ENCODE measurements at regions not wholly inside any gene's neighbourhood (a gene's known extent, or its start where the extent isn't known, plus 50 kb on each side); places are given as distances from the start of the nearest gene placed in this dataset.

- CTCF ChIA-PET: no interaction called here
- Histone ChIP-seq H3K27ac (ENCODE audit: low read depth, low read length) (no peak overlapping the region), H3K27me3 (ENCODE audit: insufficient read depth, low read length) (no peaks in the 10 kb centered on the region), H3K4me3 (replicated peaks in 1 of 2; ENCODE audit: low read depth in 1 of 2, low read length in 2 of 2) (no peak overlapping the region), H3K4me1 (ENCODE audit: control insufficient read depth in 1 of 2, insufficient read depth in 2 of 2, low read length in 2 of 2) (no peaks in the 10 kb centered on the region), H3K36me3 (ENCODE audit: control insufficient read depth in 1 of 2, insufficient read depth in 2 of 2, low read length in 2 of 2) (no peaks in the 10 kb centered on the region), H4K20me1 (ENCODE audit: insufficient read depth) (no peaks in the 10 kb centered on the region), H3K4me2 (ENCODE audit: low read length) (no peak overlapping the region), H3K9me2 (ENCODE audit: insufficient read depth) (no peaks in the 10 kb centered on the region), H2AFZ (ENCODE audit: low read depth, low read length, poor library complexity, severe bottlenecking) (no peak overlapping the region), H3K9me3 (ENCODE audit: control insufficient read depth in 1 of 2, insufficient read depth in 1 of 2, low read depth in 1 of 2, low read length in 2 of 2) (peaks cover 4 to 13% of the 10 kb centered on the region in 2 experiments; a peak in 3 of 4 replicates), H3K9ac (ENCODE audit: low read length) (no peak overlapping the region), H3K79me2 (ENCODE audit: insufficient read depth, low read length) (no peaks in the 10 kb centered on the region)
- BruUV-seq (replicated peaks): no TSS peak
- RAD21 ChIA-PET (ENCODE audit: low non-redundant PET in 1 of 2, low total read pairs in 2 of 2, uncharacterized antibody in 2 of 2, unreplicated experiment in 2 of 2): no interaction called here
- no peak for DNase-seq (ENCODE audit: low read depth, low spot score)
- no peak for ATAC-seq
- POLR2A ChIA-PET: interaction anchor here (0.7 kb wide), 1 partner anchor 9 kb away, joined by 5 read pairs; no protein-coding TSS in a partner anchor
- intact Hi-C loops (cut with micrococcal nuclease): no loop called here
- TF ChIP-seq CBX3 (IDR thresholded peaks at IDR 0.05; ENCODE audit: low read depth) (peak; percentile 28; the same call in 1 of the 2 replicates), POLR2AphosphoS5 (IDR thresholded peaks at IDR 0.05; ENCODE audit: low read depth, low read length) (no peak)
These were observed 462.8 kb upstream of the DPH6 start for GRCh38 chr15:36008719-36009118.

GRCh38 chr15:36024031-36024688 is 478.2 kb upstream of the DPH6 start:
- BruUV-seq (replicated peaks): no TSS peak
- POLR2A ChIA-PET: no interaction called here
- TF ChIP-seq TCF7L2 (IDR thresholded peaks at IDR 0.05; ENCODE audit: borderline replicate concordance, extremely low read depth, insufficient read depth, insufficient read length) (no peak), JUND (IDR thresholded peaks at IDR 0.05) (no peak), EZH2 (IDR thresholded peaks at IDR 0.05) (no peak), ELF1 (IDR thresholded peaks at IDR 0.05; ENCODE audit: borderline replicate concordance, low read depth) (no peak), ZFX (IDR thresholded peaks at IDR 0.05) (no peak), ZBTB33 (IDR thresholded peaks at IDR 0.05; ENCODE audit: extremely low read depth, insufficient replicate concordance, low read length) (no peak), ZNF274 (IDR thresholded peaks at IDR 0.05; ENCODE audit: low read depth, low read length) (no peak), CBX3 (IDR thresholded peaks at IDR 0.05; ENCODE audit: low read depth) (no peak), POLR2AphosphoS5 (IDR thresholded peaks at IDR 0.05; ENCODE audit: low read depth, low read length) (no peak), EZH2phosphoT487 (IDR thresholded peaks at IDR 0.05; ENCODE audit: borderline replicate concordance) (no peak), MAX (IDR thresholded peaks at IDR 0.05) (no peak), SRF (IDR thresholded peaks at IDR 0.05; ENCODE audit: low read depth) (no peak), CTCF (IDR thresholded peaks at IDR 0.05 in 2 of 3, conservative IDR thresholded peaks at IDR 0.05 in 1 of 3; ENCODE audit: borderline replicate concordance in 1 of 3, insufficient read depth in 1 of 3, low read depth in 2 of 3, low read length in 2 of 3) (no peak), FOSL1 (IDR thresholded peaks at IDR 0.05; ENCODE audit: low read depth) (no peak), EGR1 (IDR thresholded peaks at IDR 0.05; ENCODE audit: low read depth) (no peak), RAD21 (IDR thresholded peaks at IDR 0.05; ENCODE audit: low read depth) (no peak), SP1 (IDR thresholded peaks at IDR 0.05; ENCODE audit: low read depth) (no peak)

More at GRCh38 chr15:36024031-36024688, 478.2 kb upstream of the DPH6 start:
- RAD21 ChIA-PET (ENCODE audit: low non-redundant PET in 1 of 2, low total read pairs in 2 of 2, uncharacterized antibody in 2 of 2, unreplicated experiment in 2 of 2): no interaction called here
- no peaks in the 10 kb centered on the region for H3K9me3 ChIP-seq (ENCODE audit: control insufficient read depth in 1 of 2, insufficient read depth in 1 of 2, low read depth in 1 of 2, low read length in 2 of 2)
- intact Hi-C loops (cut with micrococcal nuclease): no loop called here
- no peaks in the 10 kb centered on the region for H3K27me3 ChIP-seq (ENCODE audit: insufficient read depth, low read length)
- DNase-seq (ENCODE audit: low read depth, low spot score) (no peak), ATAC-seq (no peak)
- H3K27ac ChIP-seq (ENCODE audit: low read depth, low read length): no peak overlapping the region
- H2AFZ ChIP-seq (ENCODE audit: low read depth, low read length, poor library complexity, severe bottlenecking): no peak overlapping the region
- H3K4me3 ChIP-seq (replicated peaks in 1 of 2; ENCODE audit: low read depth in 1 of 2, low read length in 2 of 2): no peak overlapping the region
- no peaks in the 10 kb centered on the region for H3K9me2 ChIP-seq (ENCODE audit: insufficient read depth)
- no peaks in the 10 kb centered on the region for H4K20me1 ChIP-seq (ENCODE audit: insufficient read depth)
- no peaks in the 10 kb centered on the region for H3K79me2 ChIP-seq (ENCODE audit: insufficient read depth, low read length)
- no peaks in the 10 kb centered on the region for H3K4me1 ChIP-seq (ENCODE audit: control insufficient read depth in 1 of 2, insufficient read depth in 2 of 2, low read length in 2 of 2)
- H3K9ac ChIP-seq (ENCODE audit: low read length): no peak overlapping the region
- CTCF ChIA-PET: no interaction called here
- H3K4me2 ChIP-seq (ENCODE audit: low read length): no peak overlapping the region
- no peaks in the 10 kb centered on the region for H3K36me3 ChIP-seq (ENCODE audit: control insufficient read depth in 1 of 2, insufficient read depth in 2 of 2, low read length in 2 of 2)

All from HCT116 (cell line).